ENCODE measurements at regions not wholly inside any gene's neighbourhood (a gene's known extent, or its start where the extent isn't known, plus 50 kb on each side); places are given as distances from the start of the nearest gene placed in this dataset.
A peak's percentile ranks its signal among the peaks of the same experiment; 100 is the strongest.

GRCh38 chr1:164311377-164311776 is 247.6 kb upstream of the PBX1 start:
- H3K4me3 ChIP-seq (ENCODE audit: low read depth, low read length) = no peak overlapping the region
- in situ Hi-C loops (cut with HindIII; ENCODE audit: low sequenced_read_pairs) = no loop called here
- DNase-seq (ENCODE audit: low read depth, low spot score) = peak; percentile 16
- no peak for TF ChIP-seq CTCF (IDR thresholded peaks at IDR 0.05; ENCODE audit: low read depth, low read length)

GRCh38 chr1:164320790-164321731 is 237.9 kb upstream of the PBX1 start:
- no peak for TF ChIP-seq CTCF (IDR thresholded peaks at IDR 0.05; ENCODE audit: low read depth, low read length)
- in situ Hi-C loops (cut with HindIII; ENCODE audit: low sequenced_read_pairs) = no loop called here
- peak overlapping the region; percentile 27 for H3K4me3 ChIP-seq (ENCODE audit: low read depth, low read length)
- DNase-seq (ENCODE audit: low read depth, low spot score) = peak; percentile 26

GRCh38 chr1:164325786-164326185 is 233.2 kb upstream of the PBX1 start:
- in situ Hi-C loops (cut with HindIII; ENCODE audit: low sequenced_read_pairs) = no loop called here
- TF ChIP-seq CTCF (IDR thresholded peaks at IDR 0.05; ENCODE audit: low read depth, low read length) = no peak
- DNase-seq (ENCODE audit: low read depth, low spot score) = no peak
- no peak overlapping the region for H3K4me3 ChIP-seq (ENCODE audit: low read depth, low read length)

- in situ Hi-C loops (cut with HindIII; ENCODE audit: low sequenced_read_pairs) = no loop called here
- no peak overlapping the region for H3K4me3 ChIP-seq (ENCODE audit: low read depth, low read length)
- DNase-seq (ENCODE audit: low read depth, low spot score) = no peak
- TF ChIP-seq CTCF (IDR thresholded peaks at IDR 0.05; ENCODE audit: low read depth, low read length) = no peak
Observed at GRCh38 chr1:164333387-164333786, 225.6 kb upstream of the PBX1 start.

GRCh38 chr1:164337394-164337793 is 221.6 kb upstream of the PBX1 start:
- in situ Hi-C loops (cut with HindIII; ENCODE audit: low sequenced_read_pairs) = no loop called here
- no peak for DNase-seq (ENCODE audit: low read depth, low spot score)

GRCh38 chr1:164337885-164338284 is 221.1 kb upstream of the PBX1 start:
- no peak for DNase-seq (ENCODE audit: low read depth, low spot score)
- no peak overlapping the region for H3K4me3 ChIP-seq (ENCODE audit: low read depth, low read length)
- in situ Hi-C loops (cut with HindIII; ENCODE audit: low sequenced_read_pairs) = no loop called here
- no peak for TF ChIP-seq CTCF (IDR thresholded peaks at IDR 0.05; ENCODE audit: low read depth, low read length)

More at GRCh38 chr1:164337394-164337793, 221.6 kb upstream of the PBX1 start:
- no peak overlapping the region for H3K4me3 ChIP-seq (ENCODE audit: low read depth, low read length)
- no peak for TF ChIP-seq CTCF (IDR thresholded peaks at IDR 0.05; ENCODE audit: low read depth, low read length)
